SJCRH30 (cell line): ENCODE measurements at regions not wholly inside any gene's neighbourhood (a gene's known extent, or its start where the extent isn't known, plus 50 kb on each side); places are given as distances from the start of the nearest gene placed in this dataset.

ENCODE experiments used
- DNase-seq, 2 experiments: peaks; one replicate each; pipeline ENCODE4 v3.0.0-alpha.2; 2015 to 2020
- H3K27ac ChIP-seq: fragments of 250-450 bp; sonication (Bioruptor Pico); 2 replicates; pipeline ENCODE4 v1.5.1; 2020; ENCODE audit warnings: mild to moderate bottlenecking, moderate library complexity
- H3K27me3 ChIP-seq: fragments of 250-450 bp; sonication (Bioruptor Pico); 2 replicates; pipeline ENCODE4 v1.5.1; 2020; ENCODE audit warnings: mild to moderate bottlenecking, moderate library complexity
- H3K36me3 ChIP-seq: fragments of 250-450 bp; sonication (Bioruptor Pico); 2 replicates; pipeline ENCODE4 v1.5.1; 2020; ENCODE audit warnings: mild to moderate bottlenecking, moderate library complexity
- H3K4me1 ChIP-seq: fragments of 250-450 bp; sonication (Bioruptor Pico); 2 replicates; pipeline ENCODE4 v1.5.1; 2020; ENCODE audit warnings: mild to moderate bottlenecking, moderate library complexity
- H3K4me3 ChIP-seq: fragments of 250-450 bp; sonication (Bioruptor Pico); 2 replicates; pipeline ENCODE4 v1.5.1; 2020; ENCODE audit warnings: mild to moderate bottlenecking, moderate library complexity
- H3K9me3 ChIP-seq: fragments of 250-450 bp; sonication (Bioruptor Pico); replicated peaks from 2 replicates; pipeline ENCODE4 v1.5.1; 2020; ENCODE audit warnings: mild to moderate bottlenecking, moderate library complexity

- no peak overlapping the region for H3K27ac ChIP-seq
- H3K9me3 ChIP-seq: no peaks in the 10 kb centered on the region
Observed at GRCh38 chr16:52078716-52079655, 468.0 kb downstream of the TOX3 start.

DNA sequence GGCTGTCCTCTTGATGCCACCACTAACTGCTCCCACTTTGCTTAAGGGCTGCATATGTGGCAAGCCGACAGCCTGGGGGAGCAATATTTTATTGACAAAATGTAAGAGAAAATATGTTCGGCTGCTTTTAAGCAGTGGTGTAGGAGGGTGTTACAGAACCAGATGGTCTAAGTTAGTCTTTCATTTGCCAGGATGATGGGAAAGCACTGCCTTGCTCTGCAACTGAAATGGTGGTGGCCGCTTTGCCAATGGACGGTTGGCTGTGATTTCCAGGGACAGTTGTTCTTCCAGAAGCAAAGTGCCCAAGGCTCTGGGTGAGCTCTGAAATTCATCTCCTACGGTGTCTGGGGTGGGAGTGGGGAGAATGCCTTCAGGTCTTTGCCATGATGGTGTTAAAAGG, 469.3 kb downstream of the TOX3 start:
- H3K27ac ChIP-seq: no peak overlapping the region
- no peak overlapping the region for H3K4me3 ChIP-seq
- peaks cover 8% of the 10 kb centered on the region for H3K4me1 ChIP-seq
- no peak for DNase-seq
- no peaks in the 10 kb centered on the region for H3K9me3 ChIP-seq
- H3K27me3 ChIP-seq: peaks cover 6% of the 10 kb centered on the region; the same call in 1 of the 2 replicates
- H3K36me3 ChIP-seq: 0 out of 2 replicates have a peak, but pooled peaks cover 1% of the 10 kb centered on the region

More at GRCh38 chr16:52078716-52079655, 468.0 kb downstream of the TOX3 start:
- Histone ChIP-seq H3K4me1 (peaks cover 3% of the 10 kb centered on the region), H3K36me3 (0 out of 2 replicates have a peak, but pooled peaks cover 4% of the 10 kb centered on the region), H3K27me3 (peaks cover 8% of the 10 kb centered on the region; the same call in 1 of the 2 replicates), H3K4me3 (no peak overlapping the region)
- DNase-seq: no peak

DNA sequence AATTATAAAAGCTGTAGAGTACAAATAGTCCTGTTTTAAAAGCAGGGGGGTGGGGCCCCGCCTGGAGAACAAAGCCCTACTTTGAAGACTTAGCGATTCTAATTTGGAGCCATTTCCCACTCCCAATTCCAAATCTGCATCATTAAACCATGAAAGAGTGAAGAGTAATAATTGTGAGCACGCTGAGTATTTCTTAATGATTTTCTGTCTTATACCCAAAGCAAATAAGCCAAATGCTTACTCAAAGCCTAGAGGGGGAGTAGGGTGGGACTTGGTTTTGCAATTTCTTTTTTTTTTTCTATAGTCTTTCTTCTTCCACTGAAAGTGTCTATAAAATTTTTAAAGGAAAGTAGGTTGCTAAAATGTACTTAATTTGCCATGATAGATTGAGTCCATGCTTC, 470.1 kb downstream of the TOX3 start:
- Histone ChIP-seq H3K27ac (no peak overlapping the region), H3K4me3 (no peak overlapping the region), H3K36me3 (no peaks in the 10 kb centered on the region), H3K27me3 (no peaks in the 10 kb centered on the region), H3K4me1 (peaks cover 8% of the 10 kb centered on the region), H3K9me3 (no peaks in the 10 kb centered on the region)
- DNase-seq: no peak

GRCh38 chr16:52076332-52076731, 470.6 kb downstream of the TOX3 start:
- H3K4me1 ChIP-seq: peaks cover 8% of the 10 kb centered on the region
- no peaks in the 10 kb centered on the region for H3K36me3 ChIP-seq
- H3K27me3 ChIP-seq: no peaks in the 10 kb centered on the region
- no peaks in the 10 kb centered on the region for H3K9me3 ChIP-seq
- H3K4me3 ChIP-seq: no peak overlapping the region
- DNase-seq: no peak
- no peak overlapping the region for H3K27ac ChIP-seq

DNA sequence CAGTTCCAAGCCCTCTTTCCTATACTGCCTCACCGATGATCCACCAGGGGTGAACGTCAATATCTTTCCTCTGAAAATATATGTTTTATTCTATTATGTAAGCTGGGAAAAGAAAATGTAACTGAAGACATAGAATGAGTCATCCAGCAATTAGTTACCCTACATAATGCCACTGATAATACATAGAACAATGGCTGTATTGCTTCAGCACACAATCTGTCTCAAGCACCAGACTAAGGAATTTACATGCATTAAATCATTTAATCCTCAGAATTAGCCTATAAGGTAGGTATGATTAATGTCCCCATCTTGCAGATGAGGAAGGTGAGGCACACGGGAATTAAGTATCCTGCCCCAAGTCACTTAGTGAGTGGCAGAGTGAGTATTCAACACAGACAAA, 472.8 kb downstream of the TOX3 start:
- H3K4me1 ChIP-seq: peaks cover 8% of the 10 kb centered on the region
- no peaks in the 10 kb centered on the region for H3K9me3 ChIP-seq

GRCh38 chr16:52073024-52073423, 473.9 kb downstream of the TOX3 start:
- no peaks in the 10 kb centered on the region for H3K36me3 ChIP-seq
- no peaks in the 10 kb centered on the region for H3K27me3 ChIP-seq
- peaks cover 8% of the 10 kb centered on the region for H3K4me1 ChIP-seq
- no peaks in the 10 kb centered on the region for H3K9me3 ChIP-seq
- peak in 1 of 2 experiments; percentile 14 for DNase-seq
- H3K27ac ChIP-seq: no peak overlapping the region
- no peak overlapping the region for H3K4me3 ChIP-seq

More for the DNA sequence above, 472.8 kb downstream of the TOX3 start:
- H3K27me3 ChIP-seq: no peaks in the 10 kb centered on the region
- H3K36me3 ChIP-seq: no peaks in the 10 kb centered on the region
- no peak overlapping the region for H3K4me3 ChIP-seq
- H3K27ac ChIP-seq: no peak overlapping the region
- DNase-seq: peak in 1 of 2 experiments; percentile 8

GRCh38 chr16:52071101-52071500, 475.8 kb downstream of the TOX3 start:
- no peak overlapping the region for H3K27ac ChIP-seq
- H3K9me3 ChIP-seq: no peaks in the 10 kb centered on the region
- no peak for DNase-seq
- no peaks in the 10 kb centered on the region for H3K27me3 ChIP-seq
- peaks cover 8% of the 10 kb centered on the region for H3K4me1 ChIP-seq
- H3K36me3 ChIP-seq: no peaks in the 10 kb centered on the region
- no peak overlapping the region for H3K4me3 ChIP-seq

- Histone ChIP-seq H3K27me3 (no peaks in the 10 kb centered on the region), H3K9me3 (no peaks in the 10 kb centered on the region), H3K36me3 (no peaks in the 10 kb centered on the region), H3K4me1 (peaks cover 8% of the 10 kb centered on the region), H3K27ac (no peak overlapping the region), H3K4me3 (no peak overlapping the region)
- no peak for DNase-seq
Observed at GRCh38 chr16:52070341-52071057, 476.4 kb downstream of the TOX3 start.

DNA sequence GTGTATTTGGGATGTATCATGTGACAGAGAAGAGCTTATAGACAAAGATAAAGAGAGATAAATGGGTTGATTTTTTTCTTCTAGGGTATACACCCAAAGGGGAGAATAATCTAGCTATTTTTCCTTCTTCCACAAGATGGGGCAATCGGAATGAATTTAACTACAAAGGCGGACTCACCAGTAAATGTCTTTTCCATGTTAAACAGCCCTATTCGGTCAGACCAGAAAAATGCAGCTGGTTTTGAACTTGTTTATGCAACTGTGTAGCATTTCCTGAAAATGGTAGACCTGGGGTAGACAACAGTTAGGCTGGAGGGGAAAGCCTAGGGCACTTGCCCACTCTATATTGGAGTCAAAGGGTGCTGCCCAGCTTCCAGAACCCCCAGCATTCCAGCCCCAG, 477.1 kb downstream of the TOX3 start:
- H3K9me3 ChIP-seq: no peaks in the 10 kb centered on the region
- H3K36me3 ChIP-seq: no peaks in the 10 kb centered on the region
- no peaks in the 10 kb centered on the region for H3K27me3 ChIP-seq
- peak in 1 of 2 experiments; percentile 62 for DNase-seq
- H3K4me3 ChIP-seq: no peak overlapping the region
- peaks cover 8% of the 10 kb centered on the region for H3K4me1 ChIP-seq
- H3K27ac ChIP-seq: no peak overlapping the region

- no peaks in the 10 kb centered on the region for H3K9me3 ChIP-seq
- H3K4me1 ChIP-seq: peaks cover under 1% of the 10 kb centered on the region; the same call in 1 of the 2 replicates
- no peaks in the 10 kb centered on the region for H3K27me3 ChIP-seq
- no peak overlapping the region for H3K4me3 ChIP-seq
- peak; percentile 4 to 47 for DNase-seq
- no peaks in the 10 kb centered on the region for H3K36me3 ChIP-seq
- no peak overlapping the region for H3K27ac ChIP-seq
Observed at GRCh38 chr16:52068447-52069074, 478.4 kb downstream of the TOX3 start.

DNA sequence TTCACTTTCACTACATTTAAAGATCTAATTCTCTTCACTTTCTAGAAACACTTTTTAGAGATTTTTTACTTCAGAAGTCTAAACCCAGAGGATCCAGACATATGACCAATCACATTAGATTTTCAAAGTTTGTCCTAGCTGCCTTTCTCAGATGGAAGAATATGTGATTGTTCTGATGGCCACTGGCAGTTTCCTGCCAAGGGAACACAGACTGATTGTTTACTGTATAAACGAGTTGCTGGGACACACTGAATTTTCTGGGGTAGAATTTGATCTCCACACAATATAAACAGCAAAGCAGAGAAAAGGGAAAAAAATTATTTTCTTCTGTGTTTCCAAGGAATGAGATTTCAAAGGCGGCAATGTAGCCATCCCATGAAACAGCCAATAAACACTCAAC, 480.0 kb downstream of the TOX3 start:
- H3K4me1 ChIP-seq: no peaks in the 10 kb centered on the region
- no peaks in the 10 kb centered on the region for H3K9me3 ChIP-seq
- DNase-seq: no peak
- H3K27me3 ChIP-seq: no peaks in the 10 kb centered on the region
- H3K27ac ChIP-seq: no peak overlapping the region
- H3K36me3 ChIP-seq: no peaks in the 10 kb centered on the region
- no peak overlapping the region for H3K4me3 ChIP-seq

DNA sequence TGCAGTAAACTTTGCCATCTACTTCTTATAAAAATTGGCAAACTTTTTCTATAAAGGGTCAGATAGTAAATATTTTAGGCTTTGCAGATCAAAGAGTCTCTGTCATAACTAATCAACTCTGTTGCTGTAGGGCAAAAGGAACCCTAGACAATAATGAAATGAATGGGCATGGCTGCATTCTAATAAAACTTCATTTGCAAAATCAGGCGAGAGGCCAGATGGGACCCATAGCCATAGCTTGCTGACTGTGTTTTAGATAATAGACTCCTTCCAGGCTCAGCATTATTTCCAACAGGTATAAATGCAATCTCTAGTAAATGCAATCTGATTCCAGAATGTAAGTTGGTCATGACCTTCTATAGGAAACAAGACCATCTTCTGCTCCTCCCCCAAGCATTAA, 490.7 kb downstream of the TOX3 start:
- H3K27me3 ChIP-seq: no peaks in the 10 kb centered on the region
- no peak overlapping the region for H3K27ac ChIP-seq
- H3K36me3 ChIP-seq: no peaks in the 10 kb centered on the region
- H3K4me3 ChIP-seq: no peak overlapping the region
- DNase-seq: no peak
- no peaks in the 10 kb centered on the region for H3K4me1 ChIP-seq
- H3K9me3 ChIP-seq: no peaks in the 10 kb centered on the region

- DNase-seq: no peak
- Histone ChIP-seq H3K27ac (no peak overlapping the region), H3K4me1 (0 out of 2 replicates have a peak, but pooled peaks cover 3% of the 10 kb centered on the region), H3K27me3 (no peaks in the 10 kb centered on the region), H3K36me3 (no peaks in the 10 kb centered on the region), H3K9me3 (0 out of 2 replicates have a peak, but pooled peaks cover 4% of the 10 kb centered on the region), H3K4me3 (no peak overlapping the region)
Observed at GRCh38 chr16:52055381-52055780, 491.6 kb downstream of the TOX3 start.

DNA sequence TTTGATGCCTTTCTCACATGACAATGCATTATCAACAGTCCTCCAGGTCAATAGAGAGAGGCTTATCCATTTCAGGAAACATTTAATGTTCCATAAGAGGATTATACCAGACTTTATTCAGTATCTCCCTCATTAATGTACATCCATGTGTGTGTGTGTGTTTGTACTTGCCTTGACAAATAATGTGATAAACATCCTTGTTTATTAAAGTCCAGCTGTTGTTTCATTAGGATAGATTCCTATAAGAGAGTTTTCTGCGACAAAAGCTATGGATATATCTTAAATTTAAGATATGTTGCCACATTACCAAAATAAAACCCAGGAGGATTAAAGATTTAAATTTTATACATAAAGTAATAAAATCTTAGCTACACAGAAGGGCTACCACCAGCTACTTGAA, 492.6 kb downstream of the TOX3 start:
- H3K36me3 ChIP-seq: no peaks in the 10 kb centered on the region
- no peaks in the 10 kb centered on the region for H3K27me3 ChIP-seq
- 0 out of 2 replicates have a peak, but pooled peaks cover 3% of the 10 kb centered on the region for H3K4me1 ChIP-seq
- H3K27ac ChIP-seq: no peak overlapping the region
- no peak for DNase-seq
- H3K4me3 ChIP-seq: no peak overlapping the region
- H3K9me3 ChIP-seq: peaks cover 4% of the 10 kb centered on the region; the same call in 1 of the 2 replicates
